NT2/D1 (cell line): ENCODE measurements at regions not wholly inside any gene's neighbourhood (a gene's known extent, or its start where the extent isn't known, plus 50 kb on each side); places are given as distances from the start of the nearest gene placed in this dataset.

ENCODE experiments used
- DNase-seq: peaks from one replicate; pipeline ENCODE4 v3.0.0-alpha.2; 2011; ENCODE audit warnings: low read depth, low spot score
- H3K27me3 ChIP-seq: 2 replicates; pipeline ENCODE4 v1.6.0; 2011; ENCODE audit warnings: mild to moderate bottlenecking; ENCODE audit not compliant: insufficient read length, insufficient read depth
- H3K36me3 ChIP-seq: 2 replicates; pipeline ENCODE4 v1.6.1; 2011; ENCODE audit warnings: mild to moderate bottlenecking, low read length, mixed read lengths; ENCODE audit not compliant: insufficient read depth, insufficient read length
- H3K4me1 ChIP-seq: 2 replicates; pipeline ENCODE4 v1.5.1; 2011; ENCODE audit not compliant: insufficient read depth, insufficient read length
- H3K4me3 ChIP-seq: 2 replicates; pipeline ENCODE4 v1.5.1; 2011; ENCODE audit warnings: low read depth; ENCODE audit not compliant: insufficient read length
- H3K9ac ChIP-seq: 2 replicates; pipeline ENCODE4 v1.6.0; 2011; ENCODE audit warnings: low read depth; ENCODE audit not compliant: insufficient read length
- H3K9me3 ChIP-seq: 2 replicates; pipeline ENCODE4 v1.5.1; 2011; ENCODE audit warnings: mild to moderate bottlenecking, low read length; ENCODE audit not compliant: insufficient read depth
- SUZ12 ChIP-seq: IDR thresholded peaks from 2 replicates; pipeline ENCODE4 v1.6.1; 2011; ENCODE audit not compliant: insufficient read length, insufficient read depth; ENCODE audit errors: extremely low read depth
- YY1 ChIP-seq: IDR thresholded peaks from 2 replicates; pipeline ENCODE4 v1.6.1; 2011; ENCODE audit not compliant: insufficient read length, insufficient read depth
- ZNF274 ChIP-seq: IDR thresholded peaks from 2 replicates; pipeline ENCODE4 v1.6.1; 2011; ENCODE audit warnings: mild to moderate bottlenecking, low read depth, low read length

DNA sequence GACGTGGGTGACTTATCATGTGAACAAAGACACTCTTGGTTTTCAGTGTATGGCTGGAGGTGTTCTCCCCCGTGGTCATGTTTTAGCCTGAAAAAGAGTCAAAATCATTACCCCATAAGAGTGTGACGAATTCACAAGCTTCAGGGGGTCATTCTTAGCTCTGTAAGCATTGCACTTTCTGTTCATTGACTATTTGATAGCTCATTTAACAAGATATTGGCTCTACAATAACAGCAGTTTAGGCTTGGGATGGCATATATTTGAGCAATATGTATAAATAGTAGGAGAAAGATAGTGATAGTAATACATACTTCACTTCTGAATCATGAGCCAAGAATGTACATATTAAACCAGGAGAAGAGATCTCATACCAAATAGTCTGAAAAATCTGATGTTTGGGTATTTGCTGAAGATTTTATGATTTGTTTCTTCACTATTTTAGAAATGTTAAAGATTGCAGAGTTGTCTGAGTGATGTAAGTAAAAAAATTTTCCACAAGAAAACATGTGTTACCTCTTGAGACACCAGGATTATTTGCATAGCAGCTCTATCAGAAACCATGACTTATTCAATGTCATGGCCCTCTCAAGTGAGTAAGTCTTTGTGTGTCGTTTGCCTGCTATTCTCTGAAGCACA lies 996.0 kb downstream of the OTOL1 start:
- H3K36me3 ChIP-seq, result no peaks in the 10 kb centered on the region
- no peaks in the 10 kb centered on the region for H3K9me3 ChIP-seq
- H3K4me1 ChIP-seq, result no peaks in the 10 kb centered on the region
- TF ChIP-seq ZNF274, result no peak
- no peak for TF ChIP-seq SUZ12
- TF ChIP-seq YY1, result no peak
- H3K27me3 ChIP-seq, result no peaks in the 10 kb centered on the region
- no peak for DNase-seq
- no peak overlapping the region for H3K9ac ChIP-seq
- H3K4me3 ChIP-seq, result no peak overlapping the region

DNA sequence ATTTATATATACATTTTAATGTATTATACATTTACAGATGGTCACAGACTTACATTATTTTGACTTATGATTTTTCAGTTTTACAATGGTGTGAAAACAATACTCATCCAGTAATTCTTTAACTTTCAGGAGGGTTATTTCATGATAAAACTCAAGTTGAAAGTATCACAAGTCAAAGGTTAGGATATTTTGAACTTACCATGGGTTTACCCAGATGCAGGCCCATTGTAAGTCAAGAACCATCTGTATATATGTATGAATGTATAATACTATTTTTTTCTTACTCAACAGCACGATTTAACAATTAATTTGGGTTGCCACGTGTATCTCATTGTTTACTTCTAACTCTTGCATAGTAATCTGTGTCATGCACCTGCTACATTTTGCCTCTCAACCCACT lies 1002.0 kb downstream of the OTOL1 start:
- Histone ChIP-seq H3K4me3 (no peak overlapping the region), H3K9ac (no peak overlapping the region), H3K9me3 (no peaks in the 10 kb centered on the region), H3K4me1 (no peaks in the 10 kb centered on the region), H3K27me3 (no peaks in the 10 kb centered on the region), H3K36me3 (no peaks in the 10 kb centered on the region)
- TF ChIP-seq ZNF274 (no peak), SUZ12 (no peak), YY1 (no peak)
- no peak for DNase-seq

DNA sequence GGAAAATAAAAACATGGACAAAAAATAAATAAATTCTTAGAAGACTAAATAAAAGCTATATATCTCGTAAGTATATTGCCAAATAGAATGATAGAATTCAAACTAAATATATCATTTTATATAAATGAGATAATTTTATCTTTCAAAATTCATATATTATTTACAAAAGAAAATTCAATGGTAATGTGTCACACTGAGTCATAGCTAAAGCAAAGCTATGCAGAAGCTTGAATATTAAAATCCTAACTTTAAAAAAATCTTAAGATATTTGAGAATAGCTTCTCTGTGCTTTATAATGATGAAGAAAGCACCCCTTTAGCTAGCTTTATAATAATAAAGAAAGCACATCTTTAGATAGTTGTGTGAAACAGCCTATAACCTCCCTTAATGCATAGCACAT lies 1010.8 kb downstream of the OTOL1 start:
- no peak for TF ChIP-seq SUZ12
- TF ChIP-seq YY1, result no peak
- no peak for TF ChIP-seq ZNF274
- no peak overlapping the region for H3K4me3 ChIP-seq
- H3K9ac ChIP-seq, result no peak overlapping the region
- H3K36me3 ChIP-seq, result no peaks in the 10 kb centered on the region
- H3K27me3 ChIP-seq, result no peaks in the 10 kb centered on the region
- no peaks in the 10 kb centered on the region for H3K9me3 ChIP-seq
- no peaks in the 10 kb centered on the region for H3K4me1 ChIP-seq
- no peak for DNase-seq

DNA sequence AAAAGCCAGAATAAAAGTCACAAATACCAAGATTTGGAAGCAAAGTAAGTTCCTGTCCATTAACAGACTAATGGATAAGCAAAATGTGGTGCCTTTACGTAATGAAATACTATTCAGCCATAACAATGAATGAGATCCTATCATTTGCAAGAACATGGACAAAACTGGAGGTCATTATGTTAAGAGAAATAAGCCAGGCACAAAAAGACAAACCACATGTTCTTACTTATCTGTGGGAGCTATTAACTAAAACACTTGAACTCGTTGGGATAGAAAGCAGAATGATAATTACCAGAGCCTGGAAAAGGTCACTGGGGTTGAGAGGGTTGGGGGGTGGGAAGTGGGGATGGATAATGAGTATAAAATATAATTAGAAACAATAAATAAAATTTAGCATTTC lies 1015.9 kb downstream of the OTOL1 start:
- H3K9ac ChIP-seq, result no peak overlapping the region
- TF ChIP-seq SUZ12, result no peak
- TF ChIP-seq ZNF274, result no peak
- TF ChIP-seq YY1, result no peak
- H3K4me3 ChIP-seq, result no peak overlapping the region
- no peaks in the 10 kb centered on the region for H3K36me3 ChIP-seq
- no peaks in the 10 kb centered on the region for H3K27me3 ChIP-seq
- H3K9me3 ChIP-seq, result no peaks in the 10 kb centered on the region
- DNase-seq, result no peak
- no peaks in the 10 kb centered on the region for H3K4me1 ChIP-seq

GRCh38 chr3:162517110-162517509 lies 1020.5 kb downstream of the OTOL1 start:
- Histone ChIP-seq H3K9me3 (no peaks in the 10 kb centered on the region), H3K4me3 (no peak overlapping the region), H3K36me3 (no peaks in the 10 kb centered on the region), H3K9ac (no peak overlapping the region), H3K27me3 (no peaks in the 10 kb centered on the region), H3K4me1 (no peaks in the 10 kb centered on the region)
- TF ChIP-seq ZNF274 (no peak), SUZ12 (no peak), YY1 (no peak)
- no peak for DNase-seq

DNA sequence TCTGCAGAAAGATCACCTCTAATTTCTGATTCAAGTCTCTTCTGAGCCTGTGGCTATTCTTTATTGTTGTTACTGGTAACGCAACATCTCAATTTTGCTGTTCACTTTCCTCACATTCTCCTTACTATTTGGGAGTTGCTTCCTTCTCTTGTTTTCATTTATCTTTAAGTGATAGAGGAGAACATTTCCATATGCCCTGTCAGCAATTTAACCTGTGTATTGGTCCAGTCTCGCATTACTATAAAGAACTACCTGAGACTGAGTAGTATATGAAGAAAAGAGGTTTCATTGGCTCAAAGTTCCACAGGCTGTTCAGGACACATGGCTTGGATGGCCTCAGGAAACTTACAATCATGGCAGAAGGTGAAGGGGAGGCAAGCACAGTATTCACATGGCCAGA lies 1025.1 kb downstream of the OTOL1 start:
- no peak for DNase-seq
- Histone ChIP-seq H3K4me1 (no peaks in the 10 kb centered on the region), H3K36me3 (no peaks in the 10 kb centered on the region), H3K9ac (no peak overlapping the region), H3K9me3 (no peaks in the 10 kb centered on the region), H3K27me3 (no peaks in the 10 kb centered on the region), H3K4me3 (no peak overlapping the region)
- no peak for TF ChIP-seq YY1

DNA sequence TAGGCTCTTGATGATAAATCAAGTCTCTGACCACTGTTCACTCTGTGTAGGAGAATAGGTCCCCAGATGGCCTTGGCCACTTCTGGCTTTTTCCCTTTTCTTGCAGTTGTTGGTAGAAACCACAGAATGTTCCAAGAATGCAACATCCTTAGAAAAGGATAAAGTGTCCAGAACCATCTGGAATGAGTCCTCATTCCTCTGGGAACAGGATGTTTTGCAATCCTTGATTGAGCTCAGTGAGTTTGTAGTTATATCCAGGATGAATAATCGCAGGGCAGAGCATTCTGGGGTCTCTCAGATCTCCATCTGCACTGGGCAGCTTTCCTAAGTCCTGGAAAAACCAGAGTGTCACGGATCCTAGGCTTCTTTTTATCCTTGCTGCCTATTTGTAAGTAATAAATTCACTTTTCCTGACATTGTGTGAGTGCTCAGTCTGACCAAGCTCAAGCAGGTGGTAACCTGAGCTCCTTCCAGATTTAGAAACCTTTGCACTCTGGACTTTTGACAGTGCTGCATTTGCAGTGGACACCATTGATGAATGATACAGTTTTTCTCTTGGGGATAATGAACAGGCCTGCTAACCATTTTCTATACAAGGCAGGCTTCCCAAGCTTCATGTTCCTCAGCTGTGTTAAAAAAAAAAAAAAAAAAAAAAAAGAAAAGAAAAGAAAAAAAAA lies 1028.6 kb downstream of the OTOL1 start:
- no peak overlapping the region for H3K9ac ChIP-seq
- no peaks in the 10 kb centered on the region for H3K9me3 ChIP-seq
- H3K36me3 ChIP-seq, result no peaks in the 10 kb centered on the region
- H3K4me3 ChIP-seq, result no peak overlapping the region
- H3K27me3 ChIP-seq, result no peaks in the 10 kb centered on the region
- no peak for DNase-seq
- TF ChIP-seq YY1 (no peak), ZNF274 (no peak), SUZ12 (no peak)
- no peaks in the 10 kb centered on the region for H3K4me1 ChIP-seq
